ENCODE measurements at regions not wholly inside any gene's neighbourhood (a gene's known extent, or its start where the extent isn't known, plus 50 kb on each side); places are given as distances from the start of the nearest gene placed in this dataset.

DNA sequence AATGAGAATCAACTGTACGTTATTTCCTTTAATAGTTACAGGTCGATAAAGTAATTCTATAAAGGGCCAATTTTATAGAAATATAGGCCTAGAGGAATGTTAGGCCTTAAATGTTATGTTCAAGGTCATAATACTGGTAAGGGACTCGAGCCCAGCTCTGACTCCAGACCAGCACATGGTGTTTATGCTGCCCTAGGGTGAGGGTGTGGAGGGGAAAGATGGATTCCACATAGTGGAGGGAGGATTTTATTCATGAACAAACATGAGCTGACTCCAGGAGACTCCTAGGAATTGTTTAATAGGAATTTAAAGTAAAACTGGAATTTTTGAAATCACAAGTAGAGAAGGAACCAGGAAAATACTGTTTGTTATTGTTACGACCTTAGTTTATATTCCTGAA lies 139.9 kb downstream of the LACC1 start:
- H3K4me1 Mint-ChIP-seq (ENCODE audit: low read depth) = peaks cover 3% of the 10 kb centered on the region
- H3K27ac Mint-ChIP-seq = no peak overlapping the region
- H3K9me3 Mint-ChIP-seq = no peaks in the 10 kb centered on the region

GRCh38 chr13:44021422-44021821 lies 141.7 kb downstream of the LACC1 start:
- DNase-seq (ENCODE audit: low spot score) = no peak
- no peak overlapping the region for H3K27ac Mint-ChIP-seq
- no peaks in the 10 kb centered on the region for H3K27me3 Mint-ChIP-seq (ENCODE audit: low read depth)
- H3K4me3 Mint-ChIP-seq = no peak overlapping the region
- H3K36me3 Mint-ChIP-seq (ENCODE audit: low read depth) = no peaks in the 10 kb centered on the region
- H3K9me3 Mint-ChIP-seq = no peaks in the 10 kb centered on the region
- peaks cover 3% of the 10 kb centered on the region for H3K4me1 Mint-ChIP-seq (ENCODE audit: low read depth)

More for the DNA sequence above, 139.9 kb downstream of the LACC1 start:
- DNase-seq (ENCODE audit: low spot score) = no peak
- no peak overlapping the region for H3K4me3 Mint-ChIP-seq
- no peaks in the 10 kb centered on the region for H3K27me3 Mint-ChIP-seq (ENCODE audit: low read depth)
- no peaks in the 10 kb centered on the region for H3K36me3 Mint-ChIP-seq (ENCODE audit: low read depth)

GRCh38 chr13:44022196-44022595 lies 142.5 kb downstream of the LACC1 start:
- H3K36me3 Mint-ChIP-seq (ENCODE audit: low read depth) = no peaks in the 10 kb centered on the region
- no peaks in the 10 kb centered on the region for H3K9me3 Mint-ChIP-seq
- no peak for DNase-seq (ENCODE audit: low spot score)
- no peak overlapping the region for H3K27ac Mint-ChIP-seq
- no peak overlapping the region for H3K4me3 Mint-ChIP-seq
- H3K4me1 Mint-ChIP-seq (ENCODE audit: low read depth) = peaks cover 3% of the 10 kb centered on the region
- H3K27me3 Mint-ChIP-seq (ENCODE audit: low read depth) = no peaks in the 10 kb centered on the region

GRCh38 chr13:44024167-44024845 lies 144.6 kb downstream of the LACC1 start:
- H3K36me3 Mint-ChIP-seq (ENCODE audit: low read depth) = no peaks in the 10 kb centered on the region
- no peak overlapping the region for H3K4me3 Mint-ChIP-seq
- H3K9me3 Mint-ChIP-seq = no peaks in the 10 kb centered on the region
- H3K4me1 Mint-ChIP-seq (ENCODE audit: low read depth) = no peaks in the 10 kb centered on the region
- no peak overlapping the region for H3K27ac Mint-ChIP-seq
- H3K27me3 Mint-ChIP-seq (ENCODE audit: low read depth) = no peaks in the 10 kb centered on the region
- DNase-seq (ENCODE audit: low spot score) = no peak

DNA sequence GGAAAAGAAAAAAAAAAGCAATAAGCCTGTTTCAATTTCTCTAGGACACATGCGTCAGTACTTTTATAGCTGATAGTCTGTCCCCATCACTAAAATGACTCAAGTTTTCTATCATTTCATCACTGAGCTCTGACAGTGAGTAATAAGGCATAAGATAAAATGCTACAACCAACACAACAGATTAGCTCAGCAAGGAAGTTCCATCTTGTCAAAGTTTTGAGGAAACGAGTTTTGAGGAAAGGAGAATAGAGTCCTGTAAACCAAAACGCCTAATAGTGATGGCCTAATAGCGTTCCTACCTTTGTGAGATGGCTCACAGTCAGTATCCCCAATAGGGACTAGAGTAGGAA lies 145.1 kb downstream of the LACC1 start:
- DNase-seq (ENCODE audit: low spot score) = no peak
- no peak overlapping the region for H3K27ac Mint-ChIP-seq
- no peaks in the 10 kb centered on the region for H3K27me3 Mint-ChIP-seq (ENCODE audit: low read depth)
- no peak overlapping the region for H3K4me3 Mint-ChIP-seq
- no peaks in the 10 kb centered on the region for H3K9me3 Mint-ChIP-seq
- H3K36me3 Mint-ChIP-seq (ENCODE audit: low read depth) = no peaks in the 10 kb centered on the region
- no peaks in the 10 kb centered on the region for H3K4me1 Mint-ChIP-seq (ENCODE audit: low read depth)

GRCh38 chr13:44026194-44026593 lies 146.5 kb downstream of the LACC1 start:
- no peaks in the 10 kb centered on the region for H3K36me3 Mint-ChIP-seq (ENCODE audit: low read depth)
- no peak overlapping the region for H3K27ac Mint-ChIP-seq
- H3K9me3 Mint-ChIP-seq = no peaks in the 10 kb centered on the region
- DNase-seq (ENCODE audit: low spot score) = no peak
- H3K4me1 Mint-ChIP-seq (ENCODE audit: low read depth) = no peaks in the 10 kb centered on the region
- no peak overlapping the region for H3K4me3 Mint-ChIP-seq
- H3K27me3 Mint-ChIP-seq (ENCODE audit: low read depth) = no peaks in the 10 kb centered on the region

DNA sequence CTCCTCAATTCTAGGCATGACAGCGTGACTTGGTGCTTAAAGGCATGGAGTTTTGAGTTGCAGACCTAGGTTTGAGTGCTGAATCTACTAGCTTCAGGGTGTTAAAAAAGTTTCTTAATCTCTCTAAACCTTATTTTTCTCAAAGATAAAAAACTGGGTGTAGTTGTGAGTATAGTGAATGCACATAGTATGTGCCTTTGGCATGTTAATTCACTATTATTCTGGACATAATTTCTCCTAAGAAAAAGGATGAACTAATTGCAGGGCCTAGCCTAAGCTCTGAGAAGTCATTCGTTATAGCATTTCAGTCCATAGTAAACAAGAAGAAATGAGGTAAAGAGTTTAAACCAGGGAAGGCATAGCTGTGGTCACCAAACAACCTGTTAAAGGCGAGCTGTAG lies 149.0 kb downstream of the LACC1 start:
- Mint-ChIP-seq H3K27me3 (ENCODE audit: low read depth) (no peaks in the 10 kb centered on the region), H3K36me3 (ENCODE audit: low read depth) (no peaks in the 10 kb centered on the region), H3K27ac (no peak overlapping the region), H3K4me1 (ENCODE audit: low read depth) (no peaks in the 10 kb centered on the region), H3K4me3 (no peak overlapping the region), H3K9me3 (no peaks in the 10 kb centered on the region)
- DNase-seq (ENCODE audit: low spot score) = no peak

- no peaks in the 10 kb centered on the region for H3K9me3 Mint-ChIP-seq
- no peak overlapping the region for H3K27ac Mint-ChIP-seq
- no peak overlapping the region for H3K4me3 Mint-ChIP-seq
- DNase-seq (ENCODE audit: low spot score) = no peak
- no peaks in the 10 kb centered on the region for H3K36me3 Mint-ChIP-seq (ENCODE audit: low read depth)
- H3K4me1 Mint-ChIP-seq (ENCODE audit: low read depth) = no peaks in the 10 kb centered on the region
- peaks cover 2% of the 10 kb centered on the region for H3K27me3 Mint-ChIP-seq (ENCODE audit: low read depth)
Observed at GRCh38 chr13:44030615-44031014, 150.9 kb downstream of the LACC1 start.

- no peaks in the 10 kb centered on the region for H3K9me3 Mint-ChIP-seq
- H3K4me3 Mint-ChIP-seq = no peak overlapping the region
- no peaks in the 10 kb centered on the region for H3K4me1 Mint-ChIP-seq (ENCODE audit: low read depth)
- peaks cover 2% of the 10 kb centered on the region for H3K27me3 Mint-ChIP-seq (ENCODE audit: low read depth)
- H3K36me3 Mint-ChIP-seq (ENCODE audit: low read depth) = no peaks in the 10 kb centered on the region
- H3K27ac Mint-ChIP-seq = no peak overlapping the region
- no peak for DNase-seq (ENCODE audit: low spot score)
Observed at GRCh38 chr13:44031555-44031954, 151.9 kb downstream of the LACC1 start.

DNA sequence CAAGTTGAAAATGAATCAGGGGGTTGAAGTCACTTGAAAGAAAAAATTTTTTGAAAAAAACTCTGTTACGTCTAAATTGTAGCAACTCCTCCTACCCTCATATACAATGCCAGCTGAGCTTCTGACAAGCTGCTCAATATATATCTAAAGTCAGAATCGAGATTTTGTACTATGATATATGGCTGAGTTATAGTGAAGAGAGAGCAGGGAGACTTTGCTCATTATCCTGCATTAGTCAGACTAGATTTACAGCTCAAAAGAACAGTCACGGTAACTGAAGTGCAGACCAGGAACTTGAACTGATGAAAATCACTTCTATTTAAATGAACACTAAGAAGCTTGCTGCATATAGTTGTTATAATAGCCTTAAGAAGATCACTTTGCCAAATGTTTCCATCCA lies 153.1 kb downstream of the LACC1 start:
- Mint-ChIP-seq H3K4me1 (ENCODE audit: low read depth) (no peaks in the 10 kb centered on the region), H3K4me3 (no peak overlapping the region)

DNA sequence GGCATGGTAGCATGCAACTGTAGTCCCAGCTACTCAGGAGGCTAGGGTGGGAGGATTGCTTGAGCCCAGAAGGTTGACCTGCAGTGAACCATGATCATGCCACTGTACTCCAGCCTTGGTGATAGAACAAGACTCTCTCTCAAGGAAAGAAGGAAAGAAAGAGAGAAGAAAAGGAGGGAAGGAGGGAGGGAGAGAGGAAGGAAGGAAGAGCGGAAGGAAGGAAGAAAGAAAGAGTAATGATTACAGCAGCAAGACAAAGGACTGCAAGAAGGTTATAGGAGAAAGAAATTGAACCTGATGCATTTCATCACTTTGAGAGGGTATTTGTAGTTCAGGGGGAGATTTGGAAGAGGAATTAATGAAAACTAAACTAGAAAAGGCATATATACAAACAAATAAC lies 155.7 kb downstream of the LACC1 start:
- Mint-ChIP-seq H3K4me1 (ENCODE audit: low read depth) (no peaks in the 10 kb centered on the region), H3K27me3 (ENCODE audit: low read depth) (peaks cover 2% of the 10 kb centered on the region), H3K27ac (no peak overlapping the region), H3K9me3 (no peaks in the 10 kb centered on the region), H3K36me3 (ENCODE audit: low read depth) (no peaks in the 10 kb centered on the region), H3K4me3 (no peak overlapping the region)
- no peak for DNase-seq (ENCODE audit: low spot score)

More for the DNA sequence above, 153.1 kb downstream of the LACC1 start:
- no peaks in the 10 kb centered on the region for H3K36me3 Mint-ChIP-seq (ENCODE audit: low read depth)
- no peak overlapping the region for H3K27ac Mint-ChIP-seq
- no peak for DNase-seq (ENCODE audit: low spot score)
- H3K27me3 Mint-ChIP-seq (ENCODE audit: low read depth) = peaks cover 2% of the 10 kb centered on the region
- no peaks in the 10 kb centered on the region for H3K9me3 Mint-ChIP-seq

DNA sequence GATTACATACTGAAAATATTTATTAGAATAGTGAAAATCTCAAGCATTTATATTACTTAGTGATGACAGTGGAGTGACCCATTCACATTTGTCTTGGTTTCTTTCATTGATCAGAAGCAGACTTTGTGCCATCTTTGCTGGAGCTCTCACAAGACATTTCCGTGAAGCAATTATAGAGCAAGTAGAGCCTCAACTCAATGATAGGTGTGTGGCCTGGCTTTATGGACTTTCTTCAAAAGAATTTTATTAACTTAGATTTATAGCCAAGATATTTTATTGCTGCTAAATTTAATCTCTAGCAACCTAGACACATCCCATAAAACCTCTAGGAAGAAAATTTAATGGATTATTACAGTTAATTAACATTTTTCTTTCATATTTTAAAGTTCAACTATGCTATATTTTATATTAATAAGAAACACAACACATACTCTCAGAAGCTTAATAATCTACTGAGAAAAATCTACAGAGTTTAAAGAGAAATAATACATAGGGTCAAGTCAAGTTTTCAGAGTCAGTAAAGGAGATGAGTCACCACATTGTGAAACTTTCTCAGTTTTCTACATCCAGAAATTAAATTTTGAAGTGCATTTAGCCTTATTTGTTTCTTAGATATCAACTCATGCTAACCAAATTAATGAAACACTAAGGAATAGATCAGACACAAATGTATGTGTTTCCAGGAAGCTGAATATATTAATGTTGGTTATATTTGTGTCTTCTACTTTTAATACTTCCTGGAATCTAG lies 160.5 kb downstream of the LACC1 start:
- Mint-ChIP-seq H3K27me3 (ENCODE audit: low read depth) (no peaks in the 10 kb centered on the region), H3K27ac (no peak overlapping the region), H3K9me3 (no peaks in the 10 kb centered on the region), H3K4me1 (ENCODE audit: low read depth) (no peaks in the 10 kb centered on the region), H3K4me3 (no peak overlapping the region), H3K36me3 (ENCODE audit: low read depth) (no peaks in the 10 kb centered on the region)
- no peak for DNase-seq (ENCODE audit: low spot score)

GRCh38 chr13:44040818-44041100 lies 161.1 kb downstream of the LACC1 start:
- Mint-ChIP-seq H3K4me3 (no peak overlapping the region), H3K36me3 (ENCODE audit: low read depth) (no peaks in the 10 kb centered on the region), H3K4me1 (ENCODE audit: low read depth) (no peaks in the 10 kb centered on the region), H3K27ac (no peak overlapping the region), H3K9me3 (no peaks in the 10 kb centered on the region), H3K27me3 (ENCODE audit: low read depth) (no peaks in the 10 kb centered on the region)
- DNase-seq (ENCODE audit: low spot score) = no peak

- H3K36me3 Mint-ChIP-seq (ENCODE audit: low read depth) = no peaks in the 10 kb centered on the region
- H3K27me3 Mint-ChIP-seq (ENCODE audit: low read depth) = peaks cover 9% of the 10 kb centered on the region
Observed at GRCh38 chr13:44044547-44045179, 165.0 kb downstream of the LACC1 start.

More at GRCh38 chr13:44044547-44045179, 165.0 kb downstream of the LACC1 start:
- DNase-seq (ENCODE audit: low spot score) = no peak
- Mint-ChIP-seq H3K27ac (no peak overlapping the region), H3K4me3 (no peak overlapping the region), H3K9me3 (no peaks in the 10 kb centered on the region), H3K4me1 (ENCODE audit: low read depth) (no peaks in the 10 kb centered on the region)

Data from T-helper 2 cell treated with Interferon-gamma antibody and Interleukin-4, amounts not matched to agents 5 μg/mL and 100 μg/mL, for 36 hours (primary cell).